ENCODE measurements at regions not wholly inside any gene's neighbourhood (a gene's known extent, or its start where the extent isn't known, plus 50 kb on each side); places are given as distances from the start of the nearest gene placed in this dataset.

- TF ChIP-seq CTCF (IDR thresholded peaks at IDR 0.05; ENCODE audit: insufficient read depth, low read depth, low read length, missing control alignments): no peak
- no peak for DNase-seq (ENCODE audit: low read depth)
- no peak overlapping the region for H3K4me3 ChIP-seq (ENCODE audit: low read depth, low read length)
Measured at GRCh38 chr6:167496707-167497106, 171.8 kb downstream of the TTLL2 start.

GRCh38 chr6:167497428-167498056 is 172.7 kb downstream of the TTLL2 start:
- no peak for TF ChIP-seq CTCF (IDR thresholded peaks at IDR 0.05; ENCODE audit: insufficient read depth, low read depth, low read length, missing control alignments)
- no peak for DNase-seq (ENCODE audit: low read depth)
- H3K4me3 ChIP-seq (ENCODE audit: low read depth, low read length): no peak overlapping the region

- DNase-seq (ENCODE audit: low read depth): no peak
- no peak overlapping the region for H3K4me3 ChIP-seq (ENCODE audit: low read depth, low read length)
- TF ChIP-seq CTCF (IDR thresholded peaks at IDR 0.05; ENCODE audit: insufficient read depth, low read depth, low read length, missing control alignments): no peak
Measured at GRCh38 chr6:167499161-167499660, 174.3 kb downstream of the TTLL2 start.

GRCh38 chr6:167500961-167501360 is 176.1 kb downstream of the TTLL2 start:
- TF ChIP-seq CTCF (IDR thresholded peaks at IDR 0.05; ENCODE audit: insufficient read depth, low read depth, low read length, missing control alignments): no peak
- H3K4me3 ChIP-seq (ENCODE audit: low read depth, low read length): no peak overlapping the region
- DNase-seq (ENCODE audit: low read depth): no peak

- H3K4me3 ChIP-seq (ENCODE audit: low read depth, low read length): no peak overlapping the region
- TF ChIP-seq CTCF (IDR thresholded peaks at IDR 0.05; ENCODE audit: insufficient read depth, low read depth, low read length, missing control alignments): no peak
- DNase-seq (ENCODE audit: low read depth): no peak
Measured at GRCh38 chr6:167501831-167502385, 177.0 kb downstream of the TTLL2 start.

GRCh38 chr6:167502471-167502870 is 177.6 kb downstream of the TTLL2 start:
- no peak for DNase-seq (ENCODE audit: low read depth)
- no peak for TF ChIP-seq CTCF (IDR thresholded peaks at IDR 0.05; ENCODE audit: insufficient read depth, low read depth, low read length, missing control alignments)

More at GRCh38 chr6:167502471-167502870, 177.6 kb downstream of the TTLL2 start:
- H3K4me3 ChIP-seq (ENCODE audit: low read depth, low read length): no peak overlapping the region

Data from GM12865 (cell line).